ENCODE measurements at regions not wholly inside any gene's neighbourhood (a gene's known extent, or its start where the extent isn't known, plus 50 kb on each side); places are given as distances from the start of the nearest gene placed in this dataset.
"Not testable (repeated sequence)": the region's sequence is repeated elsewhere in the genome, so short reads cannot be mapped to it uniquely, and the experiment has no call there.

GRCh38 chr4:170949084-170949483 lies 859.3 kb upstream of the AADAT start:
- DNase-seq = no peak

- no peak for DNase-seq
These were observed 850.4 kb upstream of the AADAT start for GRCh38 chr4:170940043-170940724.

- DNase-seq = no peak
These were observed 848.8 kb upstream of the AADAT start for GRCh38 chr4:170938588-170938987.

GRCh38 chr4:170931321-170931720 lies 841.6 kb upstream of the AADAT start:
- DNase-seq = no peak

- no peak for DNase-seq
These were observed 798.9 kb upstream of the AADAT start for GRCh38 chr4:170888660-170889059.

GRCh38 chr4:170887396-170887795 lies 797.6 kb upstream of the AADAT start:
- DNase-seq = no peak

- DNase-seq = no peak
These were observed 795.3 kb upstream of the AADAT start for GRCh38 chr4:170884969-170885570.

- not testable (repeated sequence) for DNase-seq
These were observed 791.9 kb upstream of the AADAT start for GRCh38 chr4:170881646-170882045.

- no peak for DNase-seq
These were observed 786.1 kb upstream of the AADAT start for GRCh38 chr4:170875868-170876267.

- DNase-seq = no peak
These were observed 783.0 kb upstream of the AADAT start for GRCh38 chr4:170872794-170873193.

GRCh38 chr4:170868170-170868569 lies 778.4 kb upstream of the AADAT start:
- DNase-seq = no peak

- DNase-seq = no peak
These were observed 764.3 kb upstream of the AADAT start for GRCh38 chr4:170854097-170854496.

GRCh38 chr4:170853422-170854021 lies 763.8 kb upstream of the AADAT start:
- DNase-seq = no peak

- no peak for DNase-seq
These were observed 760.2 kb upstream of the AADAT start for GRCh38 chr4:170849969-170850368.

- no peak for DNase-seq
These were observed 738.0 kb upstream of the AADAT start for GRCh38 chr4:170827562-170828274.

GRCh38 chr4:170818786-170819185 lies 729.0 kb upstream of the AADAT start:
- no peak for DNase-seq

- no peak for DNase-seq
These were observed 715.6 kb upstream of the AADAT start for GRCh38 chr4:170805352-170805751.

- no peak for DNase-seq
These were observed 715.2 kb upstream of the AADAT start for GRCh38 chr4:170804930-170805329.

GRCh38 chr4:170803492-170803891 lies 713.7 kb upstream of the AADAT start:
- no peak for DNase-seq

GRCh38 chr4:170801771-170802170 lies 712.0 kb upstream of the AADAT start:
- no peak for DNase-seq

GRCh38 chr4:170794525-170794924 lies 704.8 kb upstream of the AADAT start:
- DNase-seq = no peak

GRCh38 chr4:170788540-170789051 lies 698.8 kb upstream of the AADAT start:
- not testable (repeated sequence) for DNase-seq

- DNase-seq = no peak
These were observed 687.9 kb upstream of the AADAT start for GRCh38 chr4:170777663-170778062.

- DNase-seq = no peak
These were observed 687.2 kb upstream of the AADAT start for GRCh38 chr4:170776983-170777382.

Measured in 8988T (cell line).